ENCODE measurements at regions not wholly inside any gene's neighbourhood (a gene's known extent, or its start where the extent isn't known, plus 50 kb on each side); places are given as distances from the start of the nearest gene placed in this dataset.
"Not testable (repeated sequence)": the region's sequence is repeated elsewhere in the genome, so short reads cannot be mapped to it uniquely, and the experiment has no call there.

DNA sequence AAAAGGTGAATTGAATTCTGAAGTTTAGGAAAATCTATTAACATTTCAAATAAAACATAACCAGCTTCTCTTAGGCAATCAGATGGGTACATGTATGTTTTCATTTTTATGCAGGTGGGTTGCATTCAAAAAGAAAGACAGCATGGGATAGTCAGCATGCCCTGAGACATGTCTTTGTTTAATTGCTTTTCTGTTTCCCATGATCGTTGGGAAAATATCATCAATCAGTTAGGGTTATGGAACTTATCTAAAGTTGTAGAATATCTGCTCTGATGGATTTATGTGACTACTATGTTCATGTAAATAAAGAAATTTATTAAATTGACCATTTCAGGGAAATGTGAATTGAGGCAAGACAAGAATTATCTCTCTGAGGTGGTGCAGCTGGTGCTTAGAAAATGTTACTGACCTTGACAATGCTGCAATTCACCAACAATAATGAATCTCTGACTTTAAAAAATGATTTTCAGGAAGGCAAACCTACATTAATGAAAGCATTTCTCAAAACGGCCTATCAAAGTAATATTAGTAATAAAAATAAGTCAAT is 112.7 kb downstream of the RFPL4B start:
- DNase-seq (ENCODE audit: low spot score), result no peak

- no peak for DNase-seq (ENCODE audit: low spot score)
Observed at GRCh38 chr6:112464901-112465665, 118.0 kb downstream of the RFPL4B start.

GRCh38 chr6:112466373-112467151 is 119.4 kb downstream of the RFPL4B start:
- DNase-seq (ENCODE audit: low spot score), result no peak

DNA sequence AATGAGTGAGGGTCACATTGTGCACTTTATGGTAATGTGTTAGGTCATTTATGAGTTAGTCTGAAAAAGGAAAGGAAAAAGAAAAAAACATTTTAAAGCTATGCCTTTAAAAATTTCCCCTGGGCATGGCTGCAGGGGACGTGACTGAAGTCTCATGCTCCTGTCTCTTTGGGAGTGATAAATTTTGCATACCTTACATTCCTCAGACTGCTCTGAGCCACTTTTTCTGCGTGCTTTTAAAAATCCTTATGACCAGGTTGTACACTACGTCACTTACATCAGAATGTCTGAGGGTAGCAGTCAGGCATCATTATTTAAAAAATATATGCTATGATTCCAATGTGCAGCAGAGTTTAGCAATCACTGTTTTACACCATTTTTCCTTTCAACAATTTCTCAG is 121.2 kb downstream of the RFPL4B start:
- DNase-seq (ENCODE audit: low spot score), result no peak

- no peak for DNase-seq (ENCODE audit: low spot score)
Observed at GRCh38 chr6:112469306-112469705, 122.2 kb downstream of the RFPL4B start.

DNA sequence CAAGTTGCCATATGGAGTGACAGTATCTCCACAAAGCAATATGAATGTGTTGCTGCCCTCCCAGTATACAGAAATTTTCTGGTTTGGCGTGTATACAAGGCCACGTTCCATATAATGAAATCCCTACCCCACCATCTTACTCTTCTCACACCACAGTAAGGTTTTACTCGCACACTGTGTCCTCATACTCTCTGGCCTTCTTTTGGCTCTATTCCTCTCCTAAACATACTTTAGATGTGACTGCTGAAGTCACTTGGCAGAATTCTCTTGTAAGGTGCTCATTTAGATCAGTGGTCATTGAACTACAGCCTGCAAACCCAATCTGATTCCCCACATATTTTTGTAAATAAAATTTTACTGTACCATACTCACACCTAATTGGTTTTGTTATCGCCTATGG is 123.2 kb downstream of the RFPL4B start:
- DNase-seq (ENCODE audit: low spot score), result no peak

GRCh38 chr6:112470950-112471349 is 123.8 kb downstream of the RFPL4B start:
- DNase-seq (ENCODE audit: low spot score), result no peak

- DNase-seq (ENCODE audit: low spot score), result no peak
Observed at GRCh38 chr6:112475083-112475482, 128.0 kb downstream of the RFPL4B start.

- DNase-seq (ENCODE audit: low spot score), result no peak
Observed at GRCh38 chr6:112477125-112477524, 130.0 kb downstream of the RFPL4B start.

- no peak for DNase-seq (ENCODE audit: low spot score)
Observed at GRCh38 chr6:112478036-112478435, 130.9 kb downstream of the RFPL4B start.

GRCh38 chr6:112479975-112480374 is 132.8 kb downstream of the RFPL4B start:
- not testable (repeated sequence) for DNase-seq (ENCODE audit: low spot score)

DNA sequence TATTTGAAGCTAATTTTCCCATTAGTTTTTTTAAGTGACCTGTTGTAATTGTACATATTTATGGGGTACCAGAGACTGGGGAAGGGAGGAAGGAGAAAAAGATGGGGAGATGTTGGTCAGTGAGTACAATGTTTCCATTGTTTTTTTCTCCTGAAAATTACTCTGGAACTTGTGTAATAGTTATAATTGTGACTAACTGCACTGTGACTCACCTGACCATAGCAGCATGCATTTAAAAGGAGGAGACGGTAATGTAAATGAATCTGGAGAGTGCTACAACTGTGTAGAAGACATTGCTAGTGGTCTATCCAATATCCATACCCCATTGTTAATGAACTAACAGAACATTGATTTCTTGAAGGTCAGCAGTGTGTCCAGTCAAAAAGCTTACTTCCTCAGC is 133.4 kb downstream of the RFPL4B start:
- no peak for DNase-seq (ENCODE audit: low spot score)

DNA sequence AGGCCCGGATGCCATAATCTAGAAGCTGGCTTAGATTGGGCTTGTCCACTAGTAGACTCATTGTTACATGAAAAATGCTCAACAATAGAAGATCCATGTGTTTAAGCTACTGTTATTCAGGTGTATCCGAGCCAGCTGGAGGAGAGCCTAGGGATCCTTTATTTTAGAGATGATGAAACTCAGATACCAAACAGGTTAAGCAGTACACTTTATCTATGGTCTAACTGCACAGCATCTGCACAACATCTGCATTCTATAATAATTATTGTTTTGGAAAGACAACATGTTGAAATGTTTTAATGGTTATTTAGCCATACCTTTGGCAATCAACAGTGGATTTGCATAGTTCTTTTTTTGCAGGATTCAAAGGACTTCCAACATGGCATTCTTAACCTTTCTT is 134.1 kb downstream of the RFPL4B start:
- no peak for DNase-seq (ENCODE audit: low spot score)

DNA sequence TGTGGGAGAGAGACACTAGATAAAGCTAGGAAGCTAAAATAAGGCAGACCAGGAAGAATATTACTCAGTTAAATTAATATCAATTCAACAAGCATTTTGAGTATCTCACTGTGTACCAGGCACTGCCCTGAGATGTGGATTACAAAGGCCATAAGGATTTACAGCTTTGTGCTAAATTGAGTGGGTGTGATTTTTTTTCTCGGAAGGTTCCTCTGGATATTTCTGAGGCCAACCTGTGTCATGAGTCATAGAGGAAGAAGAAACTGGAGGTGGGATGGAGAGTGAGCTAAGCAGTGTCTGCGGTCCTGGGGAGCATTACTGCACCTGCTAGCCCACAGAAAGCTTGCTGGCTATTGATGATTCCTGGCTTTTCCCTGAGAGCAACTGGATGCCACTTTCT is 135.2 kb downstream of the RFPL4B start:
- DNase-seq (ENCODE audit: low spot score), result no peak

DNA sequence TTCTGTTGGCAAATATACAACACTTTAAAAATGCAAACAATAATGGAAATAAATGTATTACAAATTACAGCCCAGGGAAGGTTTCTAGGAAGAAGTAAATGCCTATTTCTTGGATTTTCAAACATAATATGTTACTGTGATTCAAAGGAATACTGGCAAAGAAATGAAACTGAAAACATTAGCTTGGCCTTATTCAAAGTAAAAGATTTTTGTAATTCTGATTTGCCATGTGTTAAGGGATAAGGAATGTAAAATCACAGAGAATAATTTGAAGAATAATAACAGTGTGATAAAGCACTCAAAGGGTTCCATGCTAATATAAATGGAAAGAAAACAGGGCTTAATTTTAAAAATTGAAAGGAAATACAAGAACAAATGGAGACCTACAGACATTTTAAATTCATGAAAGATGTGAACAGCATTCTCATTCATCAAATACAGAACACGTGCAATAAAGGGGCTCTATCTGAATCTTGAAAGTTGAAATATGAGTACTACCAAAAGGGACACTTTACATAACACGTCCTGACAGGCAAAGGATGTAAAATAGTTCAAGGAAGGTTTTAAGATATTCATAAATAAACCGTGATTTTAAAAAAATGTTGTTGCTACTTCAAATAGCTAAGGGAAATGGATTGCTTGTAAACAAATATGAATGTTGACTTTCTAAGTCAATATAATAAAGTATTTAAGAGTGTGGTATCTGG is 138.1 kb downstream of the RFPL4B start:
- no peak for DNase-seq (ENCODE audit: low spot score)

DNA sequence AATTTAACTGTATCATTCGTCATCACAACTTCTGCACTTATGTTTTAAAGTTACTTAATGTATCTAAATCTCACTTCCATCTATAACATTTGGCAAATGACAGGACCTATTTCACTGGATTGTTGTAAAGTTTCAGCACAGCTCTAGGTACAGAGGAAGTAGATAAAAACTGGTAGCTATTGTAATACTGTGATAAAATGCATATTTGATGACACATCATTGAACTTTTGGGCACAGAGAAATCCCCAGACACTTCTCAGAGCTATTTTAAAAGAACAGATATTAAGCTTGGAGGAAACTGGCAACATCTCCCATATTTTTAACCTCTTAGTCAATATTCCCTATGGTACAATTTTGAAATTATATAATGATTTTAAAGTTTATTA is 138.7 kb downstream of the RFPL4B start:
- DNase-seq (ENCODE audit: low spot score), result no peak

- no peak for DNase-seq (ENCODE audit: low spot score)
Observed at GRCh38 chr6:112486454-112486853, 139.3 kb downstream of the RFPL4B start.

GRCh38 chr6:112488238-112488637 is 141.1 kb downstream of the RFPL4B start:
- DNase-seq (ENCODE audit: low spot score), result no peak

DNA sequence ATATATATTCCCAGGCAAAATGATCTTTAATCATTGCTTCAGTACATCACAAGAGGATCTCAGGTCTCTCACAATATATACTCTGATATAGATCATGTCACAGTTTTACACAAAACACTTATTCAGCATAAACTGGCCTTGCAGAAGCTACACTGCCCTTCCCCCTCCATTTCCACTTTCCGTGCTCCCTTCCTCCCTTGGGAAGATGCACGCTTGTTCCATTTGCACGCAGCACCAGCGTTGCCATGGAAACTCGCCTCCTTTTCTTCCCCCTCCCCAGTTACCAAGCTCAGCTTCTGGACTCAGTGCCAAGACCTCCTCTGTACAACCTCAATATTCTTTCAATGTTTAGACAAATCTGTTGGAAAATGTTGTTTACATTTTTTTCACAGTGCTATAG is 154.6 kb downstream of the RFPL4B start:
- DNase-seq (ENCODE audit: low spot score), result no peak

DNA sequence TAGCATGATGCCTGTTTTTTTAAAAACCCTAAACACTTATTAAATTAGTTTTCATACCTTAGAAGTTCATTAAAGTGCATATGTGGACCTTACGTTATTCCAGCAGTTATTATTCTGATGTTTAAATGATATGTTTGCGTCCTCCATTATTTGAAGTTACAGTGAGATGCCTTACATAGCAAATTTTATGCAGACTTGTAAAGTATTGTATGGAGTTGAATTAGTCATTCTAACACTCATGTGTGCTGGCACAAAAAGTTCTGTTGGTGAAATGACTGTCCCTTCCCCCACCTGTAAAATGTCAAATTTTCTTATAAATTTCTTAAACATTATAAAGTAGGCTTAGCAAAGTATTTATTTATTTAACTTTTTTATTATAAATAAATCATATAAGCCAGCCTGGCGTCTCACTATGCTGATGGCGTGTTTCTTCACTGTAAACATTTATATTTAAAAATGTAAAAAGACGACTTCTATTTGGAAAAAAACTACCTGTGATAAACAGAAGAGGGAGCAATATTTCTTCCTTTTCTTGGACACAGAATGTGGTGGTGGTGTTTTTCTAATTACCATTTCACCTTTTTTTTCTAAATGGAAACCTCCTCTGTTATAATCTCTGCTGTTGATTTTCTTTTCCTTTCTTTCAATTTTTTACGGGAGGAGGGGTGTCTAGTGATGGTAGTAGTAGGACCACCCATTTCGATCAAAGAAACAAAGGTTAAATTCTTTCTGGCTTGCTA is 155.4 kb downstream of the RFPL4B start:
- no peak for DNase-seq (ENCODE audit: low spot score)

DNA sequence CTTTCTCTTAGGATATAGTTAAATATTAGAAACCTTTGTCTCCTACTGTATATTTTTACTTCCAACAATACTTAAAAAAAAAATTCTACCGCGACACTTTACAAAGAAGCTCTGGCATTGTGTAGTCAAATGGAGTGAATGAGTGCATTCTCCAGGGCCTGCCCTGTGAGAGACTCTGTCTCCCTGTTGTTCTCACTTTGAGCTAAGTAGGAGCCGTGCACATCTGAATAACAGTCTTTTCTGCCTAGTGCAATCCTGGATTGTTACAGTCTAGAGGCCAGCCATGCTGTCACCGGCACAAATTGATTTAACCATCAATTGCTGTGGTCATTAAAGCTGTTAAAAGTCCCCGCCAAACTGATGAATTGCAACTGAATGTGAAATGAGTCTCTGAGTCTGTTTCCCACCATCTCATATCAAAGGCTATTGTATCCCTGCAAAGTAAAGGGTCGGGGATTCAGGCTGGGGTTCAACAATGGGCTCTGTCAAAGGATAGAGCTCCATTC is 156.0 kb downstream of the RFPL4B start:
- no peak for DNase-seq (ENCODE audit: low spot score)

DNA sequence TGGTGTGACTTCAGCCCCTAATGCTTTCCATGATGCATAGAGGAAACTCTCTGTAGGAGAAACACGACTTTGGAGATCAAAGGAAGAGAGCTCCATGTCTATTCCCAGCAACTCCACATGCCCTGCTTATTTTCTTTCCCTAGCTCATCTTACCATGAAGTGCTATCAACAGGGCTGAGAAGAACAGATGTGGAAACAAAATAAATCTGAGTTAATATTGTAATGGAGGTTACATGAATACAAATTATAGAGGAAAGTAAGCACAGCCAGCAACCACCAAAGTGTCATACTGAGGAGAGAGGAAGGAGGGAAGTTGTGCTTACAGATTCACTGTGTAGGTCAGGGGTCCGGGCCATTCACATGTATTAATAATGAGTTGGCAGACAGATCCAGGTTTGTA is 157.5 kb downstream of the RFPL4B start:
- no peak for DNase-seq (ENCODE audit: low spot score)

Data from activated CD4-positive, alpha-beta T cell treated with anti-CD3 and anti-CD28 coated beads, Interleukin-2, Interleukin-4, amounts not matched to agents 100 ng/mL and 50 ng/mL, durations not matched to agents 16 hours and 8 hours (primary cell).